Skeletal muscle tissue (tissue), 3 donors: ENCODE measurements at regions not wholly inside any gene's neighbourhood (a gene's known extent, or its start where the extent isn't known, plus 50 kb on each side); places are given as distances from the start of the nearest gene placed in this dataset.

Experiments
- H3K27ac ChIP-seq: one replicate; pipeline ENCODE4 v1.7.0; 2013; ENCODE audit warnings: mild to moderate bottlenecking, low read depth, low read length, inconsistent platforms
- H3K27me3 ChIP-seq, 3 donors: one replicate each; pipeline ENCODE4 v1.7.0; 2013; ENCODE audit warnings: low read length in 3 of 3; ENCODE audit not compliant: control insufficient read depth in 3 of 3, insufficient read depth in 3 of 3
- H3K36me3 ChIP-seq, 3 donors: one replicate each; pipeline ENCODE4 v1.7.0; 2013; ENCODE audit warnings: low read length in 3 of 3; ENCODE audit not compliant: control insufficient read depth in 3 of 3, insufficient read depth in 3 of 3
- H3K4me1 ChIP-seq, 3 donors: one replicate each; pipeline ENCODE4 v1.7.0; 2013; ENCODE audit warnings: low read length in 3 of 3, mild to moderate bottlenecking in 3 of 3; ENCODE audit not compliant: control insufficient read depth in 3 of 3, insufficient read depth in 3 of 3
- H3K4me3 ChIP-seq, 3 donors: one replicate each; pipeline ENCODE4 v1.7.0; 2013; ENCODE audit warnings: low read length in 3 of 3
- H3K9ac ChIP-seq, 3 donors: one replicate each; pipeline ENCODE4 v1.7.0; 2013; ENCODE audit warnings: low read length in 3 of 3, mild to moderate bottlenecking in 3 of 3, moderate library complexity in 2 of 3, low read depth in 1 of 3
- H3K9me3 ChIP-seq, 3 donors: one replicate each; pipeline ENCODE4 v1.7.0; 2013; ENCODE audit warnings: low read length in 3 of 3; ENCODE audit not compliant: control insufficient read depth in 3 of 3
- donor health status: Osteomylitis.

DNA sequence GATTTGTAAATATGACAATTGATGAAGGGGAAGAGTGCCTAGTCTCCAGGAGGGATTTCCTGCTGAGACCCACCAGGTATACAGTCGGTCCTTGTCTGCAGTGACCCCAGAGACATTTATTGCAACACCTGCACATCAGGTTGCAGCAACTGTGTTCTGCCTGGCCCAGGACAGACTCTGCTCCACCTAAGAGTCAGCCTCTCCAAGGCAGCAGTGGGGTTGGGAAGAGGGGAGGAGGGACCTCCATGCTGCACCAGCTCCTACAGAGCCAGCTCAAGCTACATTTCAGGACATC is 120.4 kb upstream of the IRF2BP2 start:
- H3K4me3 ChIP-seq: no peak overlapping the region
- no peaks in the 10 kb centered on the region for H3K36me3 ChIP-seq
- no peak overlapping the region for H3K9ac ChIP-seq
- peaks cover 27 to 51% (median 39%) of the 10 kb centered on the region in 3 donors for H3K4me1 ChIP-seq
- H3K9me3 ChIP-seq: no peaks in the 10 kb centered on the region
- H3K27ac ChIP-seq: no peak overlapping the region
- H3K27me3 ChIP-seq: no peaks in the 10 kb centered on the region

DNA sequence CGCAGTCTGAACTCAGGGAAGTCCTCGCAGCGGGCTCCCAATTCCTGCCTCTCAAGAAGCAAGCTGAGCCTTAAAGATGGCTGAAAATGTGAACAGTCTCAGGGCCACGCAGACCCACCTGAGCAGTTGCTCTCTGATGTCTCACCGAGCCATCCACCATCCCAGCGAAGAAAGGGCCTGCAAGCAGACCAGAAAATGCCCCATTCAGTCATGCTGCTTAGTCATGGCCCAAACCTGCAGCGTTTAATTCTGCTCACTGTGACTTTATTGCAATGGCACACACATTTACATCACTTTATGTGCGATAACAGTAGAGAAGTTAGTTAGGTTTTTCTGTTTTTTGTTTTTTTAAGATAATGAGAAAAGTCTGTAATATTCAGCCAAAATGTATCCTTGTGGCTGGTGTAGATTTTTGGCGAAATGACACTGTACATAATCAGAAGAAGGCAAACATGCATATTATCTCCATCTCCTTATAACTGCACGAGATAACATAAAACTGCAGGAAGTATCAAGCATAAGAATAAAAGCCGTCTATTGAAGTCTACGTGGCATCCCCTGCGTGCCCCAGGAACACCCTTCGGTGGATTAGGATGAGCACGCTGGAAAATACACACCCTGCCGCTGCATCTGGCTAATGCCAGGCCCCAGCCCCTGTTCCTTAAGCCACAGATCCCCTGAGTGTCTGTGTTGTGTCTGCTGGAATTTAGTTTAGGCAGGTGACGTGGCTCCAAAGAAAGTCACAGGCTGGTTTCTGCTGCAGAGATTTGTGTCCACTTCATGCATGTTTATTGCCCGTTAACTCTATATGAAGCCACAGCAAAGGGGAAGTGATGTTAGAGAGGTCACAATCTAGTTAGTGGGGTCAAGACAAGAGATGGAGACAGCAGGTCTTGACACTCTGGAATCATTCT is 119.8 kb upstream of the IRF2BP2 start:
- no peak overlapping the region for H3K9ac ChIP-seq
- H3K36me3 ChIP-seq: no peaks in the 10 kb centered on the region
- no peaks in the 10 kb centered on the region for H3K9me3 ChIP-seq
- H3K4me3 ChIP-seq: no peak overlapping the region
- H3K27me3 ChIP-seq: no peaks in the 10 kb centered on the region
- no peak overlapping the region for H3K27ac ChIP-seq
- H3K4me1 ChIP-seq: peaks cover 32 to 53% (median 40%) of the 10 kb centered on the region in 3 donors

DNA sequence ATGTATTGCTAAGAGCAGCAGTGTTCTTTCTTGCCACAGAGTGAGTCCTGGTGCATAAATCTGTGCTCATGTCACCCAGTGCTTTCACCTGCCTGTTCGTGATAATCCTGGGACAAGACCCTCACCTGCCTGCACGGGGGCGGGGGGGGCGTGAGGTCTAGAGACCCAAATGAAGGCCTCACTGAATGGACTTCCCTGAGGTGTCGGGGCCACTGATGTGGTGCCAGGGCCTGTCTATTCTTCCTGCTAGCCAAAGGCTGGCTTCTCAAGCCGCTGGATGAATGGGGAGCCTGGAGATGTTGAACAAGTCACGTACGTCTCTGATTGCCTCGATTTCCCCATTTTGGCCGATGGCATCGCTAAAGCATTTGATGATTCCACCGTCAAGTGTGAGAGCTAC is 118.8 kb upstream of the IRF2BP2 start:
- no peaks in the 10 kb centered on the region for H3K27me3 ChIP-seq
- no peak overlapping the region for H3K9ac ChIP-seq
- H3K27ac ChIP-seq: no peak overlapping the region
- no peaks in the 10 kb centered on the region for H3K9me3 ChIP-seq
- H3K36me3 ChIP-seq: no peaks in the 10 kb centered on the region
- H3K4me1 ChIP-seq: peaks cover 36 to 51% (median 39%) of the 10 kb centered on the region in 3 donors
- no peak overlapping the region for H3K4me3 ChIP-seq

DNA sequence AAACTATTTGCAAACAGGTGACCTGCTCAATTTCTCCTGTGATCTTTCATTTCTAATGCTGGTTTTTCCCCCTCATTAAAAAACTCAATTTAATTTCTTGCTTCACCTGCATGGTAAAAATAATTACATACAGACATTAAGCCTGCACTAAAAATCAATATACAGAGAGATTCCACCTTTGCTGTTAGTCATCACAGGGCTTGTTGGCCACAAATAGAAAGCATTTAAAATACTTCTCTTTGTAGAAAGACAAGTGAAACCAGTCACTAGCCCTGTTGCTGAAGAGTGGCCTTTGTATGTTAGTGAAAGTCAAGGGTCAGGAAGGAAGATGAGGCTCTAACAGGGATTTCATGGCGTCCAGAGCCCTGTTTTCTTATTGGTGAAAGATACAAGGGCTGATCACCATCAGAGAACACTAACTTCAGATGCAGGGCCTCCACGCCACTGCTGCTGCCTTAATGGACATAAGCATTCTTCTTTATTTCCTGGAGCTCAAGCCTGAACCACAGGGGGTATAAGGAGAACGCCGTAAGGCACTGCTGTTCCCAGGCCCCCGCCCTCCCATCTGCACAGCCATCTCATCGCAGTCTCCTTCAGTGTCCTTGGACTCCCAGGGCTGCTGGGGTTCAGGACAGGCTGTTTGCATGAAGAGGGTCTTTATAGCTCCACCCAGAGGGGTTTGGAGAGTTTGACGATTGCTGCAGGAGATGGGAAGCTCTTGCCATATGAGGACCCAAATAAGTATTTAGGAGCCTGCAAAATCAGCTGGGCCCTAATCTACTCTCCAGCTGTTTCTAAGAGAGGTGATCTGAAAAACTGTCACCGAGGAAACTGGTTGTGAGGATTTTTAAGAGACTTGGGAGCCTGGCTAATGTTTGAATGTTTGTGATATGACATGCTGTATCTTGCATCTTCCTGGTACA is 117.3 kb upstream of the IRF2BP2 start:
- Histone ChIP-seq H3K4me1 (peaks cover 51 to 66% (median 54%) of the 10 kb centered on the region in 3 donors), H3K27ac (peak overlapping the region; percentile 97), H3K9me3 (no peaks in the 10 kb centered on the region), H3K9ac (peak overlapping the region in 2 of 3 donors; percentile 87 to 88), H3K36me3 (no peaks in the 10 kb centered on the region), H3K27me3 (no peaks in the 10 kb centered on the region), H3K4me3 (peak overlapping the region in 1 of 3 donors; percentile 8)

DNA sequence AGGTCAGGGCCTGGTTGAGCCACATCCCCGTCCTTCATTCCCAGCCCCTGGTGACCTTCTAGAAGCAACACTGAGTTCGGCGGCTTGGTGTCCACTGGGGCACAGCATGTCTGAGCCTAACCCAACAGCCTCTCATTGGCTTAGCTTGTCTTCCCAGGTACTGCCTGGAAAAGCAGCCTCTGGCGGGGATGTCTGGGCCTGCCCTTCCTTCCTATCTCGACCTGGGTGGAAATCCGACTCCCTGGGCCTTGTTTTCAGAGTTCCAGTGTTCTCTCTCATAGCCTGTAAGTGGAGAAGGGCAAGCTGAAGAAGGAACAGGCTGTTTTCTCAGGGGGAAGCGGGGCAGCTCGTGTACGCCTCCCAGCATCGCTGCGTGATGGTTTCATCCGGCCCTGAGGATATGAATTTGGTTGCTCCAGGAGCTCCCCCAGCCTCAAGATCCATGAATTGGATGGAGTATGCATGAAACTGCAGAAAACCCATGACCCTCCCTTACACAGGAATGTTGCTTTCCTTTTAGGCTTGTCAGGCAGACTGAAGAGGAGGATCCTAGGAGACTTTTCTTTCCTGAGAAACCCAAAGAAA is 116.5 kb upstream of the IRF2BP2 start:
- peaks cover 57 to 69% (median 59%) of the 10 kb centered on the region in 3 donors for H3K4me1 ChIP-seq
- no peaks in the 10 kb centered on the region for H3K9me3 ChIP-seq
- peak overlapping the region; percentile 97 for H3K27ac ChIP-seq
- peak overlapping the region in 2 of 3 donors; percentile 24 to 35 for H3K4me3 ChIP-seq
- H3K36me3 ChIP-seq: no peaks in the 10 kb centered on the region
- H3K9ac ChIP-seq: peak overlapping the region; percentile 82 to 88 (median 87)
- no peaks in the 10 kb centered on the region for H3K27me3 ChIP-seq

DNA sequence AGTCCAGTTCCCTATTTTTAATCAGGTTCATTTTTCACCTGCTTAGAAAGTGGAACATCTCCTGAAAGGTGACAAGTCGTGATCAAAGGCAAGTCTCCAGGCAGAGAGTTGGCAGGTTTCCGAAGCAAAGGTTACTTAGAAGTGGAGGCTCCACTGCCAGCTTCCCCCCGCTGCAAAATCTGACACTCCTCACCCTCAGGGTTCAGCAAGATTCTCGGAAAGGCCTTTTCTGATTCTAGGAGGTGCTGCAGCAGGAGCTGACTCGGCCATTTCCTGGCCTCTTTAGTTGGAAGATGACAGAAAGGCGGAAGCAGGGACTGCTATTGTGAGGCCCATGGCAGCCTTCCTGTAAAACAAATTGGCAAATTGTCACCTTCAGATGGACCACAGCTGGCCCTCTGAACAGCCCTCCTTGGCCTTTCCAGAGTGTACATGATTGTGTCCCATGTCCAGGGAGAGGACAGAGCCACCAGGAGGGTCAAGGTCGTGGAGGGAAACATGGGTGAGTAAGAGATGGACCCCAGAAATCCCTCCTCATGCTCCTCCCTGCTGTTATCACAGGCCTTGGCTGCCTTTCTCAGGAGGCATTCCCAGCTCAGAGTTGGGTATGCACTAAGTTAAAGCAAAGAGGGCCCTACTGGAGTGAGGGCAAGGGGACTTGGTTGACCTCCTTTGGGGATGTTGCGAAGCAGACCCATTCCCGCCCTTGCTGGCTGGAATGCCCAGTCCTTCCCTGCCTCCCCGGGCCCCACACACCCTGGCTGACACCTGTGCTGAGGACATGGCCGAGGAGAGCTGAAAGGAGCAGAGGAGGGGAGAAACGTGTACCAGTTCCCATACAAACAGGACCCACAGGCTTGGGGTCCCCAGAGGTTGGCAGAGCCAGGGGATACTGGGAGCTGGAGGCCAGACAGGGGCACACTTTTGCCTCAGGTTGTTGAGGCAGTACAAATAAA is 115.5 kb upstream of the IRF2BP2 start:
- H3K27ac ChIP-seq: peak overlapping the region; percentile 97
- H3K27me3 ChIP-seq: no peaks in the 10 kb centered on the region
- peak overlapping the region; percentile 82 to 88 (median 87) for H3K9ac ChIP-seq
- peak overlapping the region; percentile 46 to 60 (median 52) for H3K4me3 ChIP-seq
- no peaks in the 10 kb centered on the region for H3K9me3 ChIP-seq
- H3K36me3 ChIP-seq: no peaks in the 10 kb centered on the region
- peaks cover 67 to 76% (median 69%) of the 10 kb centered on the region in 3 donors for H3K4me1 ChIP-seq

DNA sequence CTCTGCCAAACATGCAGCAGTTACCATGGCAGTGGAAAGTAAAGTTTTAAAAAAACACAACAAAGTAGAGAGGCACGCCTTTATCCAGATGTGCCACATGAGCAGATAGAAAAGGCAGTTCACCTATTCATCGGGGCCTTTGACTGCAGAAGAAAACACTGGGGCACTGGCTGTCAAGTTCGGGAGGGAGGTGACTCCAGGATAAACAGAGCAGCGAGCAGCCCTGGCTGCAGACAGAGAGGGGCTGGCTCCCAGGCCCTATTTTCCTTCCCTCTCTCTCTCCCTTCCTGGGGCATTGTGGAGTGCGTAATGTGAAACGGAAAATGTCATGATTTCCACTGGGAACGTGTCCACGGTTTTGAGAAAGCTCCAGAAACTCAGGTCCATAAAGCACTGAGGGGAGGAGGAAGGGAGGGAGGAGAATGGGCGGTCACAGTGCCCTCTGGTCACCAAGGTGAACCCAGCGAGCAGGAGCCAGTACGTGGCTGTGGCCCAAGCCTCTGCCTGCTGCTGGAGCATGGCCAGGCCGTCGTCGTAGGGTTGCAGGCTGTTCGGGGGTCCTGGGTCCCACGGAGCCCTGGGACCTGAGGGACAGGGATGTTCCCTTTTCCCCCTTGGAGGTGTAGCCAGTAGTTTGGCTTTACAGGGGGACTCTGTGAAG is 114.7 kb upstream of the IRF2BP2 start:
- Histone ChIP-seq H3K36me3 (no peaks in the 10 kb centered on the region), H3K4me3 (peak overlapping the region; percentile 46 to 60 (median 52)), H3K4me1 (peaks cover 75 to 84% (median 77%) of the 10 kb centered on the region in 3 donors)

DNA sequence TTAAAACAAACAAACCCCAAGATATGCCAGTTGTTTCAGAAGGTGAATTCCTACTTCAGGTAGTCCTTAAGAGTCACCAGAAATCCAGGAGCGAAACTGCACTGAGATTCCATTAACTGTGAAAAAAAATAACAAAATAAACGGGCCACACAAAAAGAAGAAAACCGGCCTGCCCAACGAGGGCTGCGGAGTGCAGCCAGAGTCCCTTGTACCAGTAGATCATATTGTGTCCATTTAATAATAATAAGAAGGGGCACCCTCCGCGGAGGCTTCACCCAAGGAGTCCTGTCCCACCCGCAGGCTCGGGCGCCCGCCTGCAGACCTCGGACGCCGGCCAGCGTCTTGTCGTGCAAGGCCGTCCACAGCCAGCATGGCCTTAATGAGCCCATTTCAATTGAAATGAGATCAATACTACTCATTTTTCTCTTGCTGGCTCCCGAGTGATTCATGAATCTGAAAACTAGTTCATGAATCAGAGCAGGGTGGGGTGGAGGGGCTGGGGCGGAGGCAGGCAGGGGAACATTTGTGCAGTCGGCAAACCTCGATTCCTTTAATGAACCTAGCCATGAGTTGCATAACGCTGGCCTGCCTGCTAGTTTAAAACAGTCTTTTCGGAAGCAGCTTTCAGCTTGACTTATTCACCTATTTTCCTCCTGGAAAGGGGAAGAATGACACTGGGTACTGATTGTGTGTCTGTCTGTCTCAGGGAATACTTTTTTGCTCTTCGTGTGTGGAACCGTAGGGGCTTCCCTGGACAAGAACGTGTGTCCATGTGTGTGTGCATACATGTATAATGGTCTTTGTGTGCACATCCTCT is 113.1 kb upstream of the IRF2BP2 start:
- Histone ChIP-seq H3K36me3 (no peaks in the 10 kb centered on the region), H3K4me3 (peak overlapping the region; percentile 15 to 64 (median 54)), H3K27ac (peak overlapping the region; percentile 97), H3K27me3 (no peaks in the 10 kb centered on the region), H3K9me3 (no peaks in the 10 kb centered on the region), H3K9ac (peak overlapping the region; percentile 82 to 87 (median 85)), H3K4me1 (peaks cover 89 to 90% (median 89%) of the 10 kb centered on the region in 3 donors)

More for the DNA sequence above, 114.7 kb upstream of the IRF2BP2 start:
- Histone ChIP-seq H3K27me3 (no peaks in the 10 kb centered on the region), H3K9me3 (no peaks in the 10 kb centered on the region), H3K9ac (peak overlapping the region; percentile 82 to 88 (median 87)), H3K27ac (peak overlapping the region; percentile 97)
